ENCODE measurements at regions not wholly inside any gene's neighbourhood (a gene's known extent, or its start where the extent isn't known, plus 50 kb on each side); places are given as distances from the start of the nearest gene placed in this dataset.

GRCh38 chr10:62634576-62634975, 169.9 kb upstream of the ADO start:
- no peak overlapping the region for H3K9ac ChIP-seq (ENCODE audit: control insufficient read depth, extremely low read depth, insufficient read depth, low read length)
- no peaks in the 10 kb centered on the region for H3K9me3 ChIP-seq (ENCODE audit: control insufficient read depth, low read depth, low read length)
- H3K27ac ChIP-seq (ENCODE audit: control insufficient read depth, insufficient read depth, low read length), result no peak overlapping the region
- H3K27me3 ChIP-seq (ENCODE audit: control insufficient read depth, extremely low read depth, insufficient read depth, low read length), result no peaks in the 10 kb centered on the region
- dilution Hi-C loops (cut with MboI; ENCODE audit: extremely low pct_ligation_motif_present, low sequenced_read_pairs), result no loop called here
- H2AFZ ChIP-seq (ENCODE audit: control insufficient read depth, low read length), result no peak overlapping the region
- DNase-seq (ENCODE audit: low read depth, low spot score) (no peak), FAIRE-seq (no peak)
- peaks cover 12% of the 10 kb centered on the region for H3K4me1 ChIP-seq (ENCODE audit: control insufficient read depth, extremely low read depth, insufficient read depth, low read length)
- no peaks in the 10 kb centered on the region for H3K9me1 ChIP-seq (ENCODE audit: control insufficient read depth, extremely low read depth, insufficient read depth, low read length)
- H3K36me3 ChIP-seq (ENCODE audit: control insufficient read depth in 2 of 2, extremely low read depth in 1 of 2, insufficient read depth in 2 of 2, low read length in 2 of 2), result no peaks in the 10 kb centered on the region
- no peak overlapping the region for H3K4me3 ChIP-seq (ENCODE audit: control insufficient read depth in 2 of 3, extremely low read depth in 1 of 3, insufficient read depth in 2 of 3, low read depth in 1 of 3, low read length in 3 of 3)
- H4K20me1 ChIP-seq (ENCODE audit: control insufficient read depth, extremely low read depth, insufficient read depth, low read length), result no peaks in the 10 kb centered on the region
- no peak for TF ChIP-seq CTCF (optimal IDR thresholded peaks at IDR 0.05 in 1 of 3, IDR thresholded peaks at IDR 0.05 in 1 of 3, conservative IDR thresholded peaks at IDR 0.05 in 1 of 3; ENCODE audit: extremely low read depth in 1 of 3, insufficient read depth in 2 of 3, low read length in 3 of 3)
- TF ChIP-seq EZH2 (IDR thresholded peaks at IDR 0.05; ENCODE audit: low read length), result no peak
- no peak overlapping the region for H3K4me2 ChIP-seq (ENCODE audit: control insufficient read depth, extremely low read depth, insufficient read depth, low read depth, low read length)
- no peaks in the 10 kb centered on the region for H3K79me2 ChIP-seq (ENCODE audit: control insufficient read depth, insufficient read depth, low read length)

- no peak overlapping the region for H3K4me2 ChIP-seq (ENCODE audit: control insufficient read depth, extremely low read depth, insufficient read depth, low read depth, low read length)
- dilution Hi-C loops (cut with MboI; ENCODE audit: extremely low pct_ligation_motif_present, low sequenced_read_pairs), result no loop called here
- H3K79me2 ChIP-seq (ENCODE audit: control insufficient read depth, insufficient read depth, low read length), result no peaks in the 10 kb centered on the region
- no peak overlapping the region for H3K27ac ChIP-seq (ENCODE audit: control insufficient read depth, insufficient read depth, low read length)
- no peaks in the 10 kb centered on the region for H3K9me1 ChIP-seq (ENCODE audit: control insufficient read depth, extremely low read depth, insufficient read depth, low read length)
- peaks cover 12% of the 10 kb centered on the region for H3K4me1 ChIP-seq (ENCODE audit: control insufficient read depth, extremely low read depth, insufficient read depth, low read length)
- no peaks in the 10 kb centered on the region for H4K20me1 ChIP-seq (ENCODE audit: control insufficient read depth, extremely low read depth, insufficient read depth, low read length)
- DNase-seq (ENCODE audit: low read depth, low spot score) (no peak), FAIRE-seq (no peak)
- H3K27me3 ChIP-seq (ENCODE audit: control insufficient read depth, extremely low read depth, insufficient read depth, low read length), result no peaks in the 10 kb centered on the region
- H3K4me3 ChIP-seq (ENCODE audit: control insufficient read depth in 2 of 3, extremely low read depth in 1 of 3, insufficient read depth in 2 of 3, low read depth in 1 of 3, low read length in 3 of 3), result no peak overlapping the region
- H3K36me3 ChIP-seq (ENCODE audit: control insufficient read depth in 2 of 2, extremely low read depth in 1 of 2, insufficient read depth in 2 of 2, low read length in 2 of 2), result no peaks in the 10 kb centered on the region
- H3K9me3 ChIP-seq (ENCODE audit: control insufficient read depth, low read depth, low read length), result no peaks in the 10 kb centered on the region
- no peak overlapping the region for H2AFZ ChIP-seq (ENCODE audit: control insufficient read depth, low read length)
- TF ChIP-seq CTCF (optimal IDR thresholded peaks at IDR 0.05 in 1 of 3, IDR thresholded peaks at IDR 0.05 in 1 of 3, conservative IDR thresholded peaks at IDR 0.05 in 1 of 3; ENCODE audit: extremely low read depth in 1 of 3, insufficient read depth in 2 of 3, low read length in 3 of 3) (no peak), EZH2 (IDR thresholded peaks at IDR 0.05; ENCODE audit: low read length) (no peak)
- H3K9ac ChIP-seq (ENCODE audit: control insufficient read depth, extremely low read depth, insufficient read depth, low read length), result no peak overlapping the region
These were observed 169.4 kb upstream of the ADO start for GRCh38 chr10:62635127-62635526.
